Neutrophil (primary cell): ENCODE measurements at regions not wholly inside any gene's neighbourhood (a gene's known extent, or its start where the extent isn't known, plus 50 kb on each side); places are given as distances from the start of the nearest gene placed in this dataset.
"Not testable (repeated sequence)": the region's sequence is repeated elsewhere in the genome, so short reads cannot be mapped to it uniquely, and the experiment has no call there.

Experiments
- H3K27ac ChIP-seq: fragments of 200-600 bp; sonication (generic); 2 replicates; pipeline ENCODE4 v1.5.1; 2016; ENCODE audit warnings: mild to moderate bottlenecking, moderate library complexity
- H3K27me3 ChIP-seq: fragments of 200-600 bp; sonication (generic); 2 replicates; pipeline ENCODE4 v1.6.0; 2016; ENCODE audit warnings: mild to moderate bottlenecking
- H3K36me3 ChIP-seq: fragments of 200-600 bp; sonication (generic); 2 replicates; pipeline ENCODE4 v1.5.1; 2017
- H3K4me1 ChIP-seq, 2 experiments: fragments of 200-600 bp in 1 of 2; sonication (generic) in 1 of 2; 1 replicate in 1 of 2; 2 replicates in 1 of 2; pipeline versions ENCODE4 v1.5.1 to v1.6.1; 2013 to 2016; ENCODE audit warnings: low read depth in 1 of 2, low read length in 1 of 2, mild to moderate bottlenecking in 1 of 2, moderate library complexity in 1 of 2; ENCODE audit not compliant: control insufficient read depth in 1 of 2, insufficient read depth in 1 of 2
- H3K4me3 ChIP-seq, 2 experiments: fragments of 200-600 bp in 1 of 2; sonication (generic) in 1 of 2; 1 replicate in 1 of 2; 2 replicates in 1 of 2; pipeline ENCODE4 v1.5.1; 2013 to 2016; ENCODE audit warnings: low read depth in 1 of 2, low read length in 1 of 2, mild to moderate bottlenecking in 1 of 2, moderate library complexity in 1 of 2
- H3K9me3 ChIP-seq: fragments of 200-600 bp; sonication (generic); 2 replicates; pipeline ENCODE4 v1.5.1; 2016
- CTCF ChIP-seq: fragments of 200-600 bp; sonication (generic); IDR thresholded peaks from 2 replicates; pipeline ENCODE4 v1.5.1; 2016; ENCODE audit warnings: antibody characterized with exemption

- TF ChIP-seq CTCF: no peak
- no peaks in the 10 kb centered on the region for H3K36me3 ChIP-seq
These were observed 608.5 kb downstream of the TMEM121 start for GRCh38 chr14:106134886-106135285.

GRCh38 chr14:106141242-106142220 lies 615.1 kb downstream of the TMEM121 start:
- H3K4me3 ChIP-seq: no peak overlapping the region
- H3K4me1 ChIP-seq: no peaks in the 10 kb centered on the region
- no peak for TF ChIP-seq CTCF
- H3K27me3 ChIP-seq: no peaks in the 10 kb centered on the region
- H3K36me3 ChIP-seq: no peaks in the 10 kb centered on the region
- H3K9me3 ChIP-seq: no peaks in the 10 kb centered on the region
- H3K27ac ChIP-seq: no peak overlapping the region

More at GRCh38 chr14:106134886-106135285, 608.5 kb downstream of the TMEM121 start:
- H3K4me1 ChIP-seq: no peaks in the 10 kb centered on the region
- no peak overlapping the region for H3K27ac ChIP-seq
- no peaks in the 10 kb centered on the region for H3K9me3 ChIP-seq
- H3K4me3 ChIP-seq: no peak overlapping the region
- H3K27me3 ChIP-seq: peaks cover 3% of the 10 kb centered on the region

- H3K4me1 ChIP-seq, H3K27me3 ChIP-seq, H3K36me3 ChIP-seq, H3K4me3 ChIP-seq, H3K27ac ChIP-seq, H3K9me3 ChIP-seq: not testable (repeated sequence)
These were observed 619.3 kb downstream of the TMEM121 start for GRCh38 chr14:106145731-106146130.

- not testable (repeated sequence) for H3K4me3 ChIP-seq, H3K9me3 ChIP-seq, H3K36me3 ChIP-seq, H3K4me1 ChIP-seq, H3K27me3 ChIP-seq, H3K27ac ChIP-seq
- TF ChIP-seq CTCF: peak; percentile 95
These were observed 627.1 kb downstream of the TMEM121 start for GRCh38 chr14:106153362-106153955.

- H3K4me3 ChIP-seq: no peak overlapping the region
- TF ChIP-seq CTCF: no peak
These were observed 636.9 kb downstream of the TMEM121 start for GRCh38 chr14:106163316-106163715.

GRCh38 chr14:106163812-106164211 lies 637.4 kb downstream of the TMEM121 start:
- H3K4me1 ChIP-seq, H3K4me3 ChIP-seq, H3K9me3 ChIP-seq, H3K36me3 ChIP-seq, H3K27ac ChIP-seq: not testable (repeated sequence)
- peaks cover 22% of the 10 kb centered on the region for H3K27me3 ChIP-seq

More at GRCh38 chr14:106163316-106163715, 636.9 kb downstream of the TMEM121 start:
- H3K27me3 ChIP-seq: peaks cover 22% of the 10 kb centered on the region
- H3K27ac ChIP-seq: no peak overlapping the region
- no peaks in the 10 kb centered on the region for H3K9me3 ChIP-seq
- H3K36me3 ChIP-seq: no peaks in the 10 kb centered on the region
- no peaks in the 10 kb centered on the region for H3K4me1 ChIP-seq
